HG02970 (cell line): ENCODE measurements at regions not wholly inside any gene's neighbourhood (a gene's known extent, or its start where the extent isn't known, plus 50 kb on each side); places are given as distances from the start of the nearest gene placed in this dataset.
"Not testable (repeated sequence)": the region's sequence is repeated elsewhere in the genome, so short reads cannot be mapped to it uniquely, and the experiment has no call there.

Experiments used
- ATAC-seq: cut with Tn5 transposase; IDR thresholded peaks from one replicate; pipeline ENCODE4 v1.9.1; 2021; ENCODE audit warnings: mild to moderate bottlenecking, moderate library complexity, moderate number of reproducible peaks; ENCODE audit not compliant: unreplicated experiment, low FRiP score

DNA sequence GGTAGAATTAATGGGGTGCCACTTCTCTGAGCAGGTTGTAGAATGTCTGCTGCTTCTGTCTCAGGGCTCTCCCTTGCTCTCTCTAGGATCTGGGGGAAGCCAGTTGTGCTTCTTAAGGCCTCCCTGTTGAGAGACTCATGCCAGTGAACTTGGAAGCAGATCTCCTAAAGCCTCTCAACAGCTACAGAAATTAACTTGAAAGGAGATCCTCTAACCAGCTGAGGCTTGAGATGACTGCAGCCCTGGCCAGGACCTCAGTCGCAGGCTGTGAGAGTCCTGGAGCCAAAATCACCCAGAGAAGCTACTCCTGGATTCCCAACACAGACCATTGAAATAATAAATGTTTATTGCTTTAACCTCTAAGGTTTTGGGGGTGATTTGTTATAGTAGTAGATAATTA lies 180.2 kb upstream of the MARCKS start:
- no peak for ATAC-seq

DNA sequence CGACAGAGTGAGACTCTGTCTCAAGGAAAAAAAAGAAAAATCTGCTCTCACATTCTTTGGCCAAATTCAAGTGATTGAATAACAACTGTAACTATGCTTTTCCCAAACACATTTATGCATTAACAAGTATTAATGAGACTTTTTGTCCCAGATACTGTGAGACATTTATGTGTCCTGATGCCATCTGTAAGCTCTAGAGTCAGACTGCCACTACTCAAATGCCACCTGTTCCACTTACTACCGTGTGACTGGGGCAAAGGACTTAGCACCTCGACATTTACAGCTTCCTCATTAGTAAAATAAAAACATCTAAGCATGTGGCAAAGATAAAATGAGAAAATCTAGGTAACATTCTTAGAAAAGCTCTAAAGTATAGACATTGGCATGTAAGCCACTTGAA lies 178.1 kb upstream of the MARCKS start:
- no peak for ATAC-seq

DNA sequence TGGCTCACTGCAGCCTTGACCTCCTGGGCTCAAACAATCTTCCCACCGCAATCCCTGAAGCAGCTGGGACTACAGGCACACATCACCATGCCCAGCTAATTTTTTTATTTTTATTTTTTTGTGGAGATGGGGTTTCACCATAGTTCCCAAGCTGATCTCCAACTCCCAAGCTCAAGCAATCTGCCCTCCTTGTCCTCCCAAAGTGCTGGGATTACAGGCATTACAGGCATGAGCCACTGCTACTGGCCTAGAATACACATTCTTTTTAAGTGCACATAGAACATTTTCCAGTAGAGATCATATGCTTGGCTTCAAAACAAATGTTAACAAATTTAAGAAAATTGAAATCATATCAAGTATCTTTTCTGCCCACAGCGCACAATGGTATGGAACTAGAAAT lies 176.8 kb upstream of the MARCKS start:
- no peak for ATAC-seq

DNA sequence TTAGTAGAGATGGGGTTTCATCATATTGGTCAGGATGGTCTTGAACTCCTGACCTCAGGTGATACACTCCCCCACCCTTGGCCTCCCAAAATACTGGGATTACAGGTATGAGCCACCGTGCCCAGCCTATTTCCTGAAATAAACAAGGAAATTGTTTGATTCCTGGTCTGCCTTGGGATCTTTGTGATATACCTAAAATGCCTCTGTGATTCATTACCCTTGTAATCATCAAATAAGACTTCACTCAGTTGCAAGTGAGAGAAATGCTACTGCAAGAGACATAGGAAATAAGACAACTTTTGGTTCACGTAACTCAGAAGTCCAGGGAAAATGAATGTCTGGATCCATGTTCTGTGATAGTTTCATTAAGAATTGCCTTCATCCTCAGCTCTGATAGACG lies 173.2 kb upstream of the MARCKS start:
- no peak for ATAC-seq

DNA sequence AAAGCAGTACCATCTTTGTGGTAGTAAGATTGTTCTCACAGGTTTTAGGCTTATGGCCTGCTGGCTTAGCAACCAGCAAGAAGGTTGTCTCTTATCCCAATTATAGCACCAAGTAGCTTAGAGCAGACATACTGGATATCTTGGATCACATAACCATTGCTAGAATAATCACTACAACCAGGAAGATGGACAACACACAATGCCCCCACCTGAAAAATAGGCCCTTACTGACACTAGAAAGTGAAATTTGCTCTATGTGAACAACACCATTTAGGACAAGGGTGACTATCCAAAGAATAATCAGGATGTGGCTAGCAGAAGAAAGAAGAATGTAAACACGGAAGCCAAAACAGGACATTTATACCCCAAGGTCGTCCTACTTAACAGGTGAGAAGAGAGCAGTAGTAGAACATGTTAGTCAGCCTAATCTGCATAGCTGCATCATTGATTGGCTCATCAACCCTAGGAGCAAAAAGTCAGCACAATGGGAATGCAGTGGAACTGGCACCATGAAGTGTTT lies 172.7 kb upstream of the MARCKS start:
- ATAC-seq: no peak

DNA sequence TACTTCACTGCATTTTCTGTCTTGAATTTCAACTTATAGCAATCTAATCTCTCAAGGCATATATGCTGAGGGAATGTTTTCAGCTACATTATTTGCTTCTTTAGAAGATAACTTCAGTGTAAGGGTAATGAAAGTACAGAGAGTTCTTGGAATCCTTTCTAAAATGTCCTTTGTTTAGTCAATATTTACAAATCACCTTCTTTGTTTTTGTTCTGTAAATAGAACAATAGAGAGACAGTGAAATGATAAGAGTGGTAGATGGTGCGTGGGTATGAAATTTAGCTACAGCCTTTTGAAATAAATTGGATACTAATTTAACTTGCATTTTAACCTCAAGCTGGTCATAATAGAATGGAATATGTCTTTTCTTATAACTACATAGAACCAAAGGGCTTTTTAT lies 171.1 kb upstream of the MARCKS start:
- ATAC-seq: no peak

DNA sequence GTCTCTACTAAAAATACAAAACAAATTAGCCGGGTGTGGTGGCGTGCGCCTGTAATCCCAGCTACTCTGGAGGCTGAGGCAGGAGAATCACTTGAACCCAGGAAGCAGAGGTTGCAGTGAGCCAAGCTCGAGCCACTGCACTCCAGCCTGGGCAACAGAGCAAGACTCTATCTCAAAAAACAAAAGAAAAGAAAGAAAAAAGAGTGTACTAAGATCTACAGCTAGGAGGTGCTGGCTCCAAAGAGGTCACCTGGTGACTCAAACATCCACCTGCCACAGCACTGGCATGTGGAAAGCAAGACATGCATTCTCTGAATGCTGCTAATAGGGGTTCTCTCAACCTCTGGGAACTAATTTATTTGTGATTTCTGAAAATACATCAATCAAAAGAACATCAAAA lies 167.5 kb upstream of the MARCKS start:
- not testable (repeated sequence) for ATAC-seq

DNA sequence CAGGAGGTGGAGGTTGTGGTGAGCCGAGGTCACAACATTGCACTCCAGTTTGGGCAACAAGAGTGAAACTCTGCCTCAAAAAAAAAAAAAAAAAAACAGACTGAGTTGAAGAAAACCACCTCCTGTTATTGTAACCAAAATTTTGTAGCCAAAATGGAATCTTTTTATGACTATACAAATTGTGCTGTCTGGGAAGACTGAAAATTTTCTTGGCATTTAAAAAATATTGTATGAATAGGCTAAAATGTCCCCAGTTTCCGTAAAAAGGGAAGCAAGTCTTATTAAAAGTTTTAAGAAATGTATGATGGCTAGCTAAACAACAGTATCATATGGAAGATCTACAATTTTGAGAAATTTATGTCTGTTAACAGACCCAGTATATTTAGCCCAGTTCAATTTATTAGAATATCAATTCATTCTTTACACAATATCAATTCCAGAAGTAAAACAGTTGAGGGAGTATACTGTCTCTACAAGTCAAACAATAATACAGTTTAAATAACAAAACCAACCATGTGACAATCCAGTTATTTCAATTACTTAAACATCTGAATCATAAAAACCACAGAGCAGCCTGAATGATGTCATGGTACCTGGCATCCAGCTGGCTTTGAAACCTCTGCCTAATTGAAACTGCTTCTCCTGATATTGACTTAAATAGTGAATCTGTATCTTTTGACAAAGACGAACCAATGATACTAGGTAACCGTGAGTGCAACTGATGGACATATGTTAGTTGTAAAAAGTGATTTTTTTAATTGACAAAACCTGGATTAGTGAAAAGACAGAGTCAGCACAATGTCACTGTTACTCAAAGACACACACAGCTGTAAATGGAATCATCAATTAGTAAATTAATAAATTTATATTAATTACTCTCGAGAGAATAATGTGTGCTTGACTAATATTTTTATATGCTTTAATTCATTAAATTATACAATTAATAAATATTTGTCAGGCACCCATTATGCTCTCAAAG lies 166.6 kb upstream of the MARCKS start:
- ATAC-seq: no peak

DNA sequence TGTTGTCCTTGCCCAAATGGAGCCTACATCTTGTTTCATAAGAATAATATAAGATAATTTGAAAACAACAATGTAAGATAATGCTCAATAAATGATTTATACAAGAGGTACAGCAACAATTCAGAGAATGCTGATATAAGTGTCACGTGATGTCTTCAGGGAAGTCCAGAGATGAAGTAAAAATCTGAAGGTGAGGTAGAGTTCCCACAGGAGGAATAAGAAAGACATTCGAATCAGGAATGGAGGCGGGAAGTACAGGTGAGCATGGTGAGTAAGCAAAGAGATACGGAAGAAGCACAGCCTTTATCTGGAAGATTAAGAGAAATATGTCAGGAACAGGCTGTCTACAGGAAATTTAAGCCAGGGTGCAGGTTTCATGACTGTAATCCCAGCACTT lies 165.9 kb upstream of the MARCKS start:
- no peak for ATAC-seq

DNA sequence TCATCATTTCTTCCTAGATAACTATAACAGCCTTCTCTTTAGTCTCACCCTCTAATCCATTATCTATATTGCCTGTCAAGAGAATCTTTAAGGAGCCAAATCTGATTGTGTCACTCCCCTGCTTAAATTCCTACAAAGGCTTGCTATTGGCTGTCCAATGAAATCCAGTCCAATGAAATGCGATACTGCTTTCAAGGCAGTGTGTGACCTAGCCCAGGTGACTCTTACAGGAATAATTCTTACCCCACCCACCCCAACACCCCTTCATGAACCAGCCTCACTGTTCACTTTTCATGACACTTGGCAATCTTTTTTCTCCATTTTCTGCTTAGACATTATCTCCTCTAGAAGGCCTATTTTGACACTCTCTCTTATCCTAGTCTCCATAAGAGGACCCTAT lies 163.3 kb upstream of the MARCKS start:
- ATAC-seq: no peak

DNA sequence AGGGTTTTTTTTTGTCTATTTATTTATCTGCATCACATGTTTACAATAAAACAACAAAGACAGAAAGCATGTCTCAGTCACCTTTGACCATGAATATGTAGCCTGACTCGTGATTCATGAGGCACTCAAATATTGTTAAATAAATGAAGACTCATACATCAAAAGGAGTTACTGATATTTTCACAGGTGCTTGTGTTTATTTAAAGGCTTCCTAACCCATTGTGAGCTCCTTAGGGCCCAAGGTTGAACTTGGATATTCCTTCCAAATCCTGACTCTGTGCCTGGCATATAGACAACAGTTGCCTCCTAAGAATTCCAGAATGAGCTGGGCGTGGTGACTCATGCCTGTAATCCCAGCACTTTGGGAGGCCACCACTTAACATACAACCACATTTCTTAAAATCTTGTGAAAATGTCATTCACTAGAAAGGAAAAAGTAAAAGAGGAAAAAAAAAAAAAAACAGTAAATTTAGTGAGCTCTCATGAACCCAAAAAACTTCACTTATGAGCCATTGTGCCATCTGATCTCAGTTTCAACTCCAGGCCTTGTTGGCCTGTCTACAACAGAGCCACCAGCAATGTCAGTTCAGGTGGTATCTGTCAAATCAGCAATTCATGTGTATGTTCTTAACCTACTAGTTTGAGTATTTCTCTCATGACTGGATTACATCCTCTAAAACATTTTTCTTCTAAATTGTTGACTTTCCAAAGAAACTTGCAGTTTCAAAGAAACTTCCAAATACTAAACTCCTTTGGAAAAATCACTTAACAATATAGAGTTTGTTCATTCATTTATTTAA lies 162.7 kb upstream of the MARCKS start:
- ATAC-seq: no peak

DNA sequence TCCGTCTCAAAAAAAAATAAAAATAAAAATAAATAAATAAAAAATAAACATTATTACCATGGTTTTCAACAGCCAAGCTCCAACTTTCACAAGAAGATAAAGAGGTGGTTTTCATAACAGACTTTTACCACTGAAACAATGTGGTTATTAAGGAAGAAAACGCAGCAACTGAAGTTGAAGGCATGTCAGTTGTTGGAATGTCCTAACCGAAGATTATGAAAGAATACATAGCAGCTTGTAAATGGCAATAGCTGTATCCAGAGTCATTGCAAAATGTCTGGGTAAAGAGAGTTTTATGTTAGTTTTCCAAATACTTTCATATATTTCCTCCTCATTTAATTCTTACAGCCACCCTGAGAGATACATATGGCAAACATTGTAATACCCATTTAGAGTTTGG lies 161.6 kb upstream of the MARCKS start:
- no peak for ATAC-seq

DNA sequence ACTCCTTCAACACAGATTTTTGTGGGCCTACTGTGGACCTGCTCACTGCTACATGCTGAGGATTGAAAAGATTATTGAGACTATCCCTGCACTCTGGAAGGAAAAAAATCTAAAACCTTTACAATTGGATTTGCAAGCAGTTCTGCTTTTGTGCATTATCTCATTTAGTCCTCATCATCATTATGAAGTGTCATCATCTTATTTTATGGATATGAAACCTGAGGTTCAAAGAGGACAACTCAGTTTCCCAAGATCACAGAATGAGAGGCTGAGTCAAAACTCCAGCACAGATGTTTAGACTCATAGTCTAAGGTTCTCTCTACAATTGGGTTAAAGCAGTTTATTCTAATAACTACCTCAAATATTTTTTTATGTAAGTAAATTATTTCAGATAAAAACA lies 160.2 kb upstream of the MARCKS start:
- no peak for ATAC-seq

DNA sequence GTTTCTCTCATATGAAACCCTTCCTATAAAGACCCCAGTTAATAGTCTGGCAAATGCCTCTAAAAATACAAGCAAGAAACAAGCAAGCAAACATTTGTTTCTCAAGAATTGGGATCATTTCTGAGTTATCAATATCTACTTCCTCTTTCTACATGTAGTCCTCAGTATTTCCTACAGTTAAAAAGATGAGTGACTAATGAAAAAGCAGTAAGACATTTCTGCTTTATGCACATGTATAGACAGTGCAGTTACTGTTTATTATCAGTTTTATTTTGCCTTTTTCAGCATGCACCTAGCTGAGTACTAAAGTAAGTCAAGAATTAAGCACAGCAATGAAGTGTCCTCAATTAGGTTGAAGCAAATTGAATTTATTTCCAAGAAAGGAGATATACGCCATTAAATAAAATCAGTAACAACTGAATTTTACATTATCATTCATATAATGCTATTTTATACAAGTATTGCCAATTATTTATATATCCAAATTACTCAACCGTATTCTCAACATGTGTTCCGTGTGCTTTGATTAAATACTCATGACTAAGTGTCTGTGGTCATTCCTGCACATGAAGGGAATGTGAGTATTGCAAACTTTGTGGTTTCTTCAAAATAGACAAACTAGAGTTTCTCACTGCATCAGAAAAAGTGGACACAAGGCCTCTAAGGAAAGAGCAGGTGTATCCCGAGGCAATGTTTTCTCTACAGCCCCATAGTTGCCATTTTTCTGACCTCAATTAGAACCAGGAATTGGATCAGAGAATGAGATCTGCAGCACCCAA lies 159.3 kb upstream of the MARCKS start:
- no peak for ATAC-seq

DNA sequence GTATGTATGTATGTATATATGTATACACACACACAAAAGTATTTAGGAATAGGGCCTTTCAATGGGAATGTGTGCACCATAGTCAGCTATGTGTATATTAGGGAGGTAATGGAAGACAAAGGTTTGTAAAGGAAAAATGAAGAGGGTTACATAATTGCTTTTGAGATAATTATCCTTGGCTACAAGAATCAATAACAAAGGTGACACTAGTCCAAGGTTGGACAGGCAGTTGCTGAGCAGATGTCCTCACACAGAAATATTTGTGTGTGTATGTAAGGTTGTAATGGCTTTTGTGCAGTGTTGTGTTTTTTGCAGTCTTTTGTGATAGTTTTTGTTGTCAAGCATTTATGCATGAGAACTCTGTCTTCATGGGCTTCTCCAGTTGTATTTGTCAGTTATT lies 157.9 kb upstream of the MARCKS start:
- ATAC-seq: no peak

DNA sequence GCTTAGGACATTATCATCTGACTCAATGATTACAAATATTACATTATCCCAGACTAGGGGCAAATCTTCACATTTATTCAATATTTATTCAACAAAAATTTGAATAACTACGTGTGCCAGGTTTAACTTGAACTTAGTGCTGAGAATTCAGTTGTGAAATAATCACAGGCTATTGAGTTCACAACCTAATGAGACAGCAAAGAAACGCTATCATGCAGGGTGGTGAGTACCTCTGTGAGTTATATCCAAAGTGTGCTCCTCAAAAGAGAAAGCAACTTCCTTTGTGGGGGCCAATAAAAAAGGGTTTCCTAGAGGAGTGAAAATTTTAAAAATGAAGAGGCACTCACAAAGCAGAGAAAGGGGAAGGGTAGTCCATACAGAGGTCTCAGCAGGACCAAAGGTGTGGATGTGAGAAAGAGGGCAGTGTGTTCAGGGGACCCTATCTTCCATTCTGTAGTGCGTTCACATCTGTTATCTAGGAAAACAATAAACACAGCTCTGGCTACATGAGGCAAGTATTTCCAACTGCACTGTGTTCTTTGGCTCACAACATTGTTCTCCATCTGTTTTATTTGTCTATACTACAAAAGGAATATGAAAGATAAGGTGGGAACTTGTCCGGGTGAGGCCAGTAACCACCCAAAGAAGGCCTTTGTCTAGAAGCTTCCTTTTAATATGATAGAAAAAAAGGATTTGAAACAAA lies 155.4 kb upstream of the MARCKS start:
- no peak for ATAC-seq

DNA sequence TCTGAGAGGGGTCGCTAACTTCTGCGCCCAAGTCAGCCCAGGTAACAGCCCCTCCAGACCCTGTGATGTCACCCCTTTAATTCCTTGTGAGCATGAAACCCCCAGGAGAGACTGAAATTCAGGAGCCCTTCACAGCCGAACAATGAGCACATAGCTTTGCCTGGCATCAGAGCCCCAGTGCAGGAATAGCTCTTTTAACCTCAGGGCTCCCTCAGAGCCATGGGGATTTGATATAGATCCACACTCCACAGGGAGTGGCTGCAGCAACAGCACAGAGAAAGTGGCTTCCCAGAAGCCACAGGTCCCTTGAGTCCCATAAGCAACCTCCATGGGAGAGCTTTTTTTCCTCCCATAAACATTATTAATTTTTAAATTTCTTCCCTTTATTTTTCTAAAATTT lies 150.0 kb upstream of the MARCKS start:
- no peak for ATAC-seq

DNA sequence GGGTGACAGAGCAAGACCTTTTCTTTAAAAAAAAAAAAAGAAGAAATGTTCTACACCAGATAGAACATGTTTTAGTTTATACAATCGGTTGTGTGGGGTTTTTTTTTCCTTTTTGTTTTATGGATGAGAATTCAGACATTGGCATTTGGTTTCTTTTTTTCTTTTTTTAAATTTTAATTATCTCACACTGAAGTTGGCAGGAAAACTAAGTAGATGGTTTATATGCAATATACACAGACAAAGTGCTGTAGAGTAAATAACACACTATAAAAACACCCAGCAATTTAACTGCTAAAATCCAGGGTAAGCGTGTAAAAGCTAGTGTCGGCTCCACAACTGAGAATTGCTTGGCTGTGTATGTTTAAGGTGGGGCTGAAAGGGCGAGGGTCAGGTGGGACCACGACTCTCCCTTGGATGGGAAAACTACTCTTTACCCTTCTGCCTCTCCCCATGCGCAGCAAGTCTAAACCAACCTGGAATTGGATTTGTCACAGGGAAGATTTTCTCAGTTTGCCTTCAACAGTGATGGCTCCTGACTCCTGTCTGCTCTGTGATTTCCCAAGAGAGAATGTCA lies 147.1 kb upstream of the MARCKS start:
- no peak for ATAC-seq

DNA sequence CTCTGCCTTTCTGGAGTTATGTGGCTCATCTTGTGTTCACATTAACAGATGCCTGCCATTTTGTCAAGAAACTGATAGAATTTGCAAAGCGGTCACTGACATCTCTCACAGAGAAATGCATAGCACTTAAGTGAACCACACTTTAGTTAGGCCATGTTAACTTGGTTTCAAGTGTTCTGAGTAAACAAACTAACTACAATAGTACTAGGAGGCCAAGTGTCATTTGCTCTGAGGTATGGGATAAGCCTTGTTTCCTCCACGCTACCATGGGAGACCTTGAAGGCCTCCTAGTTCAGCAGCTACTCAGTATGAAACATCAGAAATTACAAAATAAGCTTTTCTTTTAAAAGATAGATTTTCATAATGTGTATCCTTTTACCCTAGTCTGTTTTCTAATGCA lies 143.5 kb upstream of the MARCKS start:
- ATAC-seq: no peak

DNA sequence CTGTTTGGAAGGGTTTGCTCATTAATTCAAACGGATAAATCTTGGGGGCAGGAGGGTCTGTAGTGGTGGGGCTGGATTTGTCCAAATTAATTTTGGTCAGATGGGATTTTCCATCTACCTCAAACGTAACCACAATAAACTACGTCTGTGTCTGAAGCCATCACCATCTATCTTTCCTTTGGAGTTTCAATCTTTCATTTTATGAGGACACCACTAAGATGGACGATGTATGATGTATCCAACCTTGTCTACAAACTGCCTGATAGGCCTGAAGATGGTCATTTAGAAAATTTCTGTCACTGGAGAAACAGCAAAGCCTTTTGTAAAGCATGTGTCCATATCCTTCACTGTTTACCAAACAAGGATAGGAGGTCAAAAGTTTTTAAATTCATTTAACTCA lies 138.6 kb upstream of the MARCKS start:
- ATAC-seq: no peak
